CD4-positive, alpha-beta T cell treated with Interleukin-6 for 4 hours (primary cell): ENCODE measurements at regions not wholly inside any gene's neighbourhood (a gene's known extent, or its start where the extent isn't known, plus 50 kb on each side); places are given as distances from the start of the nearest gene placed in this dataset.
"Not testable (repeated sequence)": the region's sequence is repeated elsewhere in the genome, so short reads cannot be mapped to it uniquely, and the experiment has no call there.

Experiments used
- DNase-seq: peaks from one replicate; pipeline ENCODE4 v3.0.0-alpha.2; 2020; ENCODE audit warnings: mixed read lengths

DNA sequence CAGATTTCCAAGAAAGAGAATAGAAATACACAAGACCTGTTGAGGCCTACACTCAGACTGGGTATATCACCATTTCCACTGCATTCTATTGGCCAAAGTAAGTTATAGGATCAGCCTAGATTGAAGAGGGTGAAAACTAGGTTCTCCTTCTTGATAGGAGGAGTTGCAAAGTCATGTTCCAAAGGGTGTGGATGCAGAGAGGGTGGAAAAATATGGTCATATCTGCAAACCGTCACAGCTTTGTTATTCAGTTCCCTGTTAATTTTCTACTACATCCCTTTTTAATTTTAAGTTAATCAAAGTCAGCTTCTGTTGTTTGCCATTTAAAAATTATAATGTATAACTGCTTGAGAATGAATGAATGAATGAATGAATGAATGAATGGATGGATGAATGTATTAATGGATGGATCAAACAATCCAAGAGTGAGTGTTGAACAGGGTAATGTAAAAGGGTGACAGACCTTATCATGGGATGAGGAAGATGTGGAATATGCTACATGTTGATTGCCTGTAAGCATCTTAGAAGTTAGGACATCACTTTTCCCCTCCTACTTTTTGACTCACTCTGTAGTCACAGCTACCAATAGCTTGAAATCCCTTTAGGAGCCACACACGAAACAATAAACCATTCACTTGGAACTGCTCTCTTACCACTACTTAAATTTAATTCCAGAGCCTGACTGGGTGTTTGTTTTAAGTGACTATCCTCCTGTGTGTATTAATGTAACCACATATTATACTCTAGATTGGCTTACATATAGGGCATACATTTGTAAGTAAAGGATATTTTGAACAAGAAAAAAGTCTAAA lies 121.5 kb downstream of the CCDC34 start:
- no peak for DNase-seq

DNA sequence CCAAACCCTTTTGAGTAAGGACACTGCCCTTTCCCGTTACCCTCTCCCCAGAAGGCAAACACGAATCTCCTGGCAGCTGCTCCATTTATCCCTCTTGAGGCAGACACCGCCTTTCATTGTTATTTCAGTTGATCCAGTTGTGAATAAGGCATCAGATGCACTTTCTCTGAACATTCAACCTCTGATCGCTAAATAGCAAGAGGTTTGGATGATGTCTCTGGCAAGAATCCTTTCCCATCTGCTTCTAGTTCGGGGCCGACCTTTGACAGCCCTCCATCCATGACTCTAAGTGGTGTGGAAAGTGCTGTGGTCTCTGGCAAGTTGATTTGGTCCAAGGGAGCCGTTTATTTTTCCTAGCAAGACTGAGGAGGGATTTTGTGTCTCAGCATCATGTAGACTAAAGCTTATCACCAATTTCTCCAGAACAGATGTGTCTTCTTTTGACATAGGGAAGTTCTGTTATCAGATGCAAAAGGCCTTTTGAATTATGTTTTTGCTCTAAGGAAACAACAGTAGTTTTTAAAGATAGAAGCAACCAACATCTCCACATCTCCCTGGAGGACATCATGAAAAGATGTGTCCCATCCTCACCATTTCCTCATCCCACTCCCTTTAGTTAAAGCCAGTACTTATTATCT lies 123.6 kb downstream of the CCDC34 start:
- no peak for DNase-seq

DNA sequence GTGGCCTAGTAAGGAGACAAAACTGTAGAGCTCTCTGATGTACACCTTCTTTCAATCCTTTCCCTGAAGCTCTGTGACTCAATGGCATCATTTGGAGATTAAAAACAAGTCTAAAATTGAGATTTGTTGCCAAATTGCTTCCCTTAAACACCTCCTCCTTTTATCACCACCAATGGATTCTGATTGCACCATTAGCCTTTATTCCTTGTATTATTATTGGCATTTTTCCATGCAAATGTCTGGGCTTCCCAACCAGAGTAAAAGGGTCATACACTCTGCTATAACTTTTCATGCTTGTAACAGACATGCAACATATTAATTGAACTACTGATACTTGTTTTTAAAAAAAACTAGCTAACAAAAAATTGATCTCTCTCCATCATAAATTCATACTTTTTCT lies 124.2 kb downstream of the CCDC34 start:
- no peak for DNase-seq

DNA sequence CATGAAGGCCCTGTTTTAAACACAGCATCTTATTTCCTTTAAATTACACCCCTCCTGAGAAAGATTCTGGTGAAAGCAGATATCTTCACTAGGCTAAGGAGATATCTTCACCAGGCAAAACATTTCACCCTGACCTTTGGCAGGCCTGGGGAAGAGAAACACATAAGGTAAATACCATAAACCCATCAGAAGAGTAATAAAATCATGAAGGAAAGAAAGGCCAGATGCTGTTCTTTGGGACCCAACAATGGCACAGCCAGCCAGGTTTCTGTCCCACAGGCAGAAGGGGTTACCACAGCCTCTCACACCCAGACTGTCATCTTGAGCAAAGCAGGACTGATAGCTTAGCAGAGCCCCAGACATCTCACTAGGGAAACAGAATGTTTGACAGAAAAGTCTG lies 125.4 kb downstream of the CCDC34 start:
- no peak for DNase-seq

DNA sequence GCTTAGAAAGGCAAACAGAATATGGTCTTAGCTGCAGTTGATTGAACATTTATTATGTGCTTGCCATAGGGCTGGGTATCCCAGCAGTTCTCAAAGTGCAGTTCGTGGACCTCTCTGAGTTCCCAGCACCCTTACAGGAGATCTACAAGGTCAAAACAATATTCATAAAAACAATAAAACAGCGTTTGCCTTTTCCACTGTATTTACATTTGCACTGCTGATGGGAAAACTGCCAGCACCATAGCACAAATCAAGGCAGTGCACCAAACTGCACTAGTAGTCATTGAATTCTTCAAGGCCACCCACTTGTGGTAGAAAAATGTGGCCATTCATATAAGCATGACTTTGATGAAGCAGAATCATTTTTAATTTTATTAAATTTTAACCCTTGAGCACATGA lies 128.1 kb downstream of the CCDC34 start:
- no peak for DNase-seq

DNA sequence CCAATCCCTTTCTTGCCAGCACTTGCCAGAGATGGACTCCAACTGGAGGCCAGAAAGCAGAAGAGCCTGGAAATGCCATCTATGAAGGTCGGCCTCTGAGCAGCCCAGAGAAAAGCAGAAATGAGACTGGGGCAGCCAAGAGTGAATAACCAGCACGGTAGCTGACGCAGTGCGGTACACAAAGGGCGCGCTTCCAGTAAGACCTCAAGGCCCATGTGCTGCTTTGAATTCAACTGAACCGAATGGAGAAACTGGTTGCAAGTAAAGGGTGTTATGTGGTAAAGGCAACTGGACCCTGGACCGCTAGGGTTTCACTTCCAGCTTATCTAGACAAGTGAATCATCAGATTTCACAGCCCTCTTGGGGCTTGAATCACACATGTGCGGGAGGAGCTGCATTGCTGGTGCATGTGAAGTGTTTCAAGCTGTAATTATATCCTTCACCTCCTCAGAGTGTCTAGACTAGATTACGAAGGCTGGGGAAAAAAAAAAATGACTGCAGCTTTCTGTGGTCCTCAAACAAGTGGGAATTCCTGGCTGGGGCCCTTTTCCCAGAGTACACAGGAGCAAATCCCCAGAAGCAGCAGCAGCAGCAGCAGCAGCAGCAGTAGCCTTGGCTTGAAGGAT lies 128.9 kb downstream of the CCDC34 start:
- no peak for DNase-seq

DNA sequence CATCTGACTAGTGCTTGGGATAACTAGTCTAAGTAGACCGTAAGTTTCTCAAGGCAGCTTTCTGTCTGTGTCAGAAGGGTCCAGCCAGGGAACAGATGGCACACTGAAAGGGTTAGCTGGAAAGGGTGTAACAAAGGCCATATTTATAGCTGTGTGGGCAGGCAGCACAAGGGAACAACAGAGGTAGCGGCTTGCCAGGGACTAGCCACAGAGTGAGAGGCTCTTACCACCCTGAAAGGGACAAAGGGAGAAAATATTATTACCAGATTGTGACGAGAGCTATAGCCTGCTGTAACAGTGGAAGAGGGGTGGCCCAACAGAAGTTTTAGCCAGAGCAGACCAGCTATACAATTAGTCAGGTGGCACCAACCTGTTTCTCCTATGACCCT lies 129.4 kb downstream of the CCDC34 start:
- DNase-seq: no peak

DNA sequence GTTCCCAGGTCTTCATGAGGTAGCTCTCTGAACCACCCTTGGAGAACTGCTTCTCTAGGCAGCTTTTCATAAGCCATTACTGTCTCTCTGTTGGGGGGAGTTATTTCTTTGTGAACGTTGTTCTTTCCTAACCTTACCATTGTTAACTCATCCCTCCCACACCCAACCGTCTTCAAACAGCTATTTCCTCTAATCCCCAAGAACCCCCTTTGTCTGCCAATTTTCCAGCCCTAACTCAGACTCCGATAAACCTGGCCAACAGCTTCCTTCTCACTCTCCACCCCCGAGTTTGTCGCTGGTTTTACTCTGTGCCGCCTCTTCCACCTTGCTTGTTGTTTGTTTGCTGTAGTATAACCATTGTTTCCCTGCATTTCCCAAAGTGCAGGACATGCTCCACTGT lies 131.5 kb downstream of the CCDC34 start:
- no peak for DNase-seq

DNA sequence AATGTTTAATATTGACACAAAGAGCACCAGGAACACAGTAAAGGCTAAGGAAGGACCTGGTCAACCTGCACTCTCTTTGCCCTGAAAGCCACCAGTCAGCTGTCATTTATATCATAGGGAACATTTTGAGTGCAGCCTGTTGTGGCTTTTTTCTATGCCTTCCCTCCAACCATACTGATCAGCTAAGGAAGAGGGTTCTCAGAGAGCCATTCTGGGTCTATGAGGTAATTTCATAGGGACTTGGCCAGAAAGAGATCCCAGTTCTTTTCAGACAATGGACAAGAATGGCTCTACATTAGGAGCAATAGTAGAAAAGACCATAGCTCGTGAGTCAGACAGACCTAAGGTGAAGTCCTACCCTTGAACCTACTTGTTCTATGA lies 132.8 kb downstream of the CCDC34 start:
- DNase-seq: no peak

DNA sequence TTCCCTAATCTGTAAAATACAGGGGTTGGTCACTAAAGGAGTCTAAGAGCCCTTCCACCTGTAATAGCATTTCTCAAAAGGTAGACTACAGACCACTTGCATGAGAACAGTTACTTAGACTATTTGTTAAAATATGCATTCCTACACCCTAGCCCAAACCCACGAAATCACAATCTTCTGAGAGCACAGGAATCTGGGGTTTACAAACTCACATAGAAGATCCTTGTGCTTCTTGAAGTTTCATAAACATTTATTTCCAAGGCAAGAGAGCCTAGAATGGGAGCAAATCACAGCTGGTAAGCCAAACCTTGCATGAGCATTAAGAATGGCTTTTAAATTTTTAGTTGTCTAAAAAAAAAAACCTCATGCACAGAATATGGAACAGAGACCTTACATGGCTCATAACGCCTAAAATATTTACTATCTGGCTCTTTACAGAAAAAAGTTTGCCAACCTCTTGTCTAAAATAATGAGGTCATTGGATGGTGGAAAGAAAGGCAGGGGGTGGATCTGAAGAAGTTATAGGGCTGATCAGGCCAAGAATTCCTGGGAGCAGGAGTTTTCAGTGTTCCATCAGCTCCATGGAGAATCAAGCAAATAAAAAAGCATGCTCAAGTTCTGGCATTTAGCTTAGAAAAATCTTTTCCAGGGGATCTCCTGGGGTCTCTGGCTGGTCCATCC lies 133.4 kb downstream of the CCDC34 start:
- DNase-seq: no peak

DNA sequence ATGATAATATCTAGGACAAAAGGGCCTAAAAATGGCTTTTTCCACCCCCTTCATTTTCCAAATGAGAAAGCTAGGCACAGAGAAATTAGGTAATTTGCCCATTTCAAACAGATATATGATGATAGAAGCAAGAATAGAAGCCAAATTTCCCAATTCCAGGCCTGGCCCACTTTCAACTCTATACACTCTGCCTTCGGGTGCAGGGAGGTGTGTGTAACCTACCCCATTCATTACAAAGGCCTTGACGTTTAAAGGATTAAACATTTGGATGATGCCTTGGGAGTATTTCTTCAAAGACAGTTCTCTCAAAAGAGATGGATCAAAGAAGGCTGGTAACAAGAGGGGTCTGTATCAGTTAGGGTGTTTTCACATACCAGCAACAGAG lies 134.1 kb downstream of the CCDC34 start:
- DNase-seq: no peak

DNA sequence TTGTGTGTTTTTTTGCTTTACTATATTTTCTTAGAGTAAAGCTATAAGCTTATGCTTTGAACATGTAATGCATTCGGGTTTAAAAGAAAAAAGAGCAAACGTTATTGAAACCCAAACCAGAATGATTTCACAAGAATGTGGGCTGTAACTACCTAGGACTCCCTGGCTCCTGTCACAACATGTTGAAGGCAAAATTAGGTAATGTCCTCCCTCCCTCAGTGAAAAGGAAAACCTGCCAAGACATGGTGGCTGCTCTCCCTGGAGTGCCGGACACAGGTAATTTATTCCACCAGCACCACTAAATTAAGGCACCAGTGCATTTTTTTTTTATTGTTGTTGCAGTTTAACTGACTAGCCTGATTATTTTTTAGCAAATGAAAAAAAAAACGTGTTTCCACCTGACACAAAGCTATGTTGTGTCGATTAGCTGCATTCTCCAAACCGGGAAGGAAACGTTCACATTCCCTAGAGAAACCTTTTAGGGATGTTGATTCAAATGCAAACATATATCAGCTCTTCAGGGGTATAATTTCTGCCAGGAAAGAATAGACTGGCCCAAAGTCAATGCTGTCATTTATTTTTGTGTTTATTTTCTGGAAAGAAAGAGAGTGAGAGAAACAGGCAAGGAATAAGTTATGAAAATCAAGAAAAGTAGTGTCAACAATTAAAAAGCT lies 134.6 kb downstream of the CCDC34 start:
- no peak for DNase-seq

DNA sequence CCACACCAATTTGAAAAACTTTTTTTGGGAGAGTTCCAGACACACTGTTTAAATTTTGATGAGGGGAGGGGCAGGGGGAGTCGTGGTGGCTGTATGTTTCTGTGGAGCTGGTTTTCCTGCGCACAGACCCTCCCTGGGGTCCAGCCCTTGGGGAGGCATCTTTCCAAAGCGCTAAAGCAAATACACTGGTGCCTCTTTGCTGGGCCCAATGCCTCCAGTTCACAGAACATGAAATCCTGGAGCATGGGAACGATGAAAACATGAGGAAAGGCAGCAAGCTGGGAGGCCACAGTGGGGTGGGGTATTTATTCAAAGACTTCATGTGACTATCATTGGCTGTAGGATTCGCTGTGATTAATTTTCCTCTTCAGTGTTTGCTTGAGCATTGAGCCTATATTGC lies 135.3 kb downstream of the CCDC34 start:
- DNase-seq: no peak

DNA sequence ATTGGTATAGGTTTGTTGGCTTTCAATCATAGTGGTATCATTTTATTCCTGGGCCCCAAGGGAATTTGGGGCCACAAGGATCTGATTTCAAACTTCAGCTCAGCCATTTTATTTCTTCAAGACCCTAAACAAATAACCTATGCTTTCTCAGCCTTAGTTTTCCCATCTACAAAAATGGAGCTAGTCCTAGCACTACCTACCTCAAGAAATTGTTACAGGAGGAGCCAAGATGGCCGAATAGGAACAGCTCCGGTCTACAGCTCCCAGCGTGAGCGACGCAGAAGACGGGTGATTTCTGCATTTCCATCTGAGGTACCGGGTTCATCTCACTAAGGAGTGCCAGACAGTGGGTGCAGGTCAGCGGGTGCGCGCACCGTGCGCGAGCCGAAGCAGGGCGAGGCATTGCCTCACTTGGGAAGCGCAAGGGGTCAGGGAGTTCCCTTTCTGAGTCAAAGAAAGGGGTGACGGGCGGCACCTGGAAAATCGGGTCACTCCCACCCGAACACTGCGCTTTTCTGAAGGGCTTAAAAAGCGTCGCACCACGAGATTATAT lies 143.5 kb downstream of the CCDC34 start:
- DNase-seq: not testable (repeated sequence)

DNA sequence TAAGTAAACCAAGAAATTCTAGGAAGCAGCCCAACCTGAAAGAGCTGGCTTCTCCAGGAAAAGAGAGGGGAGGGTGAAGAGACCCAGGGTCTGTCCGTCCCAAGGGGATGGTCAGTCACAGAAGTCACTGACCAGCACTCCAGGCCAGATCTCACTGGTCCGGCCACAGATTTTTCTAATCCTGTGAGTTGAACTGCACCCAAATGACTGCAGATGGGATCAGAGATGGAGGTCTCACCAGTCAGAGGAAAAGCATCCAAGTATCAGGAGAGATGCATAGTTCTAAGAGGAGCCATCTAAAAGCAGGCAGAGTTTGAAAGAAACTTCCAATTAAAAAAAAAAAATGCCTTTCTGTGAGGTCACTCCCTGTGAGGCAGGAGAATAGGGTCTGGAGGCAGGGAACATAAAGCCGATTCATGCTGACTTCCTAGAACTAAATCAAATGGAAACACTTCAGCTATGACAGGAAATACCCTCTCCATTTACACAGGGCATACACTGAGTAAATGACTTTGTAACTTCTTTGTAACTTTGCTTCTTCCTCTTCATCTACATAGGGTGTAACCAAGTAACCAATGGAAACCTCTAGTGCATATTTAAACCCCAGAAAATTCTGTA lies 144.5 kb downstream of the CCDC34 start:
- no peak for DNase-seq

DNA sequence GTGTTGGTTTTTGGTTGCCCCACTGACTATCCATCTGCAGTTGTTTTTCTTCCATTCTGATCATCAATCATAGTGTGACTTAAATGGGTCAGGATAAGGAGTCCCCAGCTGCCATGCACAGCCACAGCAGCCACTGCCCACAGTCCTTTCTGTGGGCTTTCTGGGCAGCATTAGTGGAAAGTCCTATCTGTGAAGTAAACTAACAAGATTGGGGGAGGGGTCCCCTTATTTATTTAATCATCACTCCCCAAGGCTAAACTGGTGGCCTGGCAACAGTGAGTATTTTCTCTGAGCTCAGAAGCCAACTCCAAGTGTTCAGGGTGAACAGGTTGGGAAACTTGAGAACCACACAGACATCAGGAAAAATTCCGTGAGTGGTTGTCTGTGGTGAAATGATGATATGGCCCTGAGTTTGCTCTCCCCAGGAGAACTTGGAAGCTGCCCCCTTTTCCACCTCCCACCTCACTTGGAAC lies 145.0 kb downstream of the CCDC34 start:
- no peak for DNase-seq

DNA sequence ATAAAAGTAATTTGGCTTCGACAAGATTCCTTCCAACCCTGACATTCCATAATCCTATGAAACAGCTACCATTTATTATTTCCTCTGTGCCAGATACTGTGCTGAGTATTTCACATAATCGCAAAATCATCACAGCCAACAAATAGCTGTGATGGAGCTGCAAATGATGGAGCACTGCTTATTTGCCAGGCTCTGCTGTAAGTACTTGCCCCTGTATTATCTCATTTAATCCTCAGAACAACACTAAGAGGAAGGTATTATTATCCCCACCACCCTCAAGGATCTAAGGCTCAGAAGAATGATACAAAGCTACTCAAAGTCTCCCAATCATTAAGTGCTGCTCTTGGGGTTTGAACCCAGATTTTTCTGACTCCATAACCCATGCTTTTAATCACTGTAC lies 145.5 kb downstream of the CCDC34 start:
- DNase-seq: no peak

DNA sequence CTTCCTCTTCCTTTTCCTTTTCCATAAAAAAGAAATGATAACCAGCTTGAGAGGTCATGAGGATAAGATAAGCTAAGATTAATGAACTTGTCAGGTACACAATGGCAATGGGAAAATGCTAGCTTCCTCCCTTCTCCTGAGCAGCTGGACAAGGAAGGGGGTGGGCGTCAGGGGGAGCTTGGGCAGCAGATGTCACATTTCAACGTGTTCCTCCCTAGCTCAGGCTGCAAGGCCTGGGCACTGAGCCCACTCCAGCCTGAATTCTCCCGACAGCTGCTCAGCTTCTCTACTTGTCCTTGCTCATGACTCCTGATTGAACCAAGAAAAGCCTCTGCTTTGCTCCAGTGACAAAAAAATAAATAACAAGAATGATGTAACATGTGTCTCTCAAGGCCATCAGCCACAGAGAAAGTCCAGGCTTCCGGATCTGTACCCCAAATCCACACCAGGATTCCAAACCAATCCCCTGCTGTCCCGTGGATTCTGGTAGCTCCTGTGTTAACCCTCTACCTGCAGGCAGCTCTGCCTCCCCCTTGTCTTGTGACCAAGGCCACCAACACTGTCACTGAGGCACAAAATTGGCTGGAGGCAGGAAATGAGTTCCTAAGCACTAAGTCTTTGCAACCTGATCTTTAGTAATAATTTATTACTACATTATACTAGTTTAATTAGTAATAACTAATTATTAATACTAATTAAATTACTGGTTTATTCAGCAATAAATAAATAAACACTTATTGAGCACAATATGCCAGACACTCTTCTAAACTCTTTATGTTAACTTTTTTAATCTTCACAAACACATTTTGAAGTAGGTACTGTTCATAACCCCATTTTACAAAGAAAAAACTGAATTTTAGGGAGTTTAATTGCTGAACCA lies 146.5 kb downstream of the CCDC34 start:
- DNase-seq: no peak

DNA sequence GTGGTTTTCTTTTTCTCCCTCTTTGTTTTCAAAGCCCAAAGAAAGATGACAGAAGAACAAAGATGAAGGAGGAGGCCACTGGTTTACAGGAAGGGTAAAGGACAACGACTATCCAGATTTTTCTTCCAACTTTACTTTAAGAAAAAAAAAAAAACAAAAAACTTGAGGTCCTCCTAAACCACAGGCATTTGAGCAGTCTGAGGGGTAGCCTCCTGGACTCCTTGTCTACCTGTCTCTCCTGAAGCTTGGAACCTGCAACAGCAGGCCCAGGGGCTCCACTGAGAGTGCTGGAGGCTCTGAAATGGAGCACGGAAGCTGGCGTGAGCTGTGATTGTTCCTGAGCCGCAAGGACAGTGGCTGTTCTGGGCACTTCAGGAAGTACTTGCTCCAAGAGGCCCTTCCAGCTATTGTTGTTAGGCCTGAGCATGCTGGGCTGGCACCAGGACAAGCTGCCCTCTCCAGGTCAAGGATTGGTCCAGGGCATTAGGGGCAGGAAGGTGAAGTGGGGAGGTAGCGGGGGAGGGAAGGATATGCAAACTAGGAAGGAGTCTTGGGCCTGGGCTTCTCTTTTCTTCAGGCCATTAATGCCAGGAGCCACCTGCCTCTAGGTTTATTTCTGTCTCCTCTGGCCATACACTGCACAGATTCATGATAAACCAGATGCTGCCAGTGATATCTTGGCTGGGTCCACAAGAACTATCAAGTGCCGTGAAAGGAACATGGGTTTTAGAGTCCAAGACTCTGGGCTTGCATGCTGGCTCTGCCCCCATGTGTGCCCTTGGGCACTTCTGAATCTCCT lies 147.3 kb downstream of the CCDC34 start:
- no peak for DNase-seq

DNA sequence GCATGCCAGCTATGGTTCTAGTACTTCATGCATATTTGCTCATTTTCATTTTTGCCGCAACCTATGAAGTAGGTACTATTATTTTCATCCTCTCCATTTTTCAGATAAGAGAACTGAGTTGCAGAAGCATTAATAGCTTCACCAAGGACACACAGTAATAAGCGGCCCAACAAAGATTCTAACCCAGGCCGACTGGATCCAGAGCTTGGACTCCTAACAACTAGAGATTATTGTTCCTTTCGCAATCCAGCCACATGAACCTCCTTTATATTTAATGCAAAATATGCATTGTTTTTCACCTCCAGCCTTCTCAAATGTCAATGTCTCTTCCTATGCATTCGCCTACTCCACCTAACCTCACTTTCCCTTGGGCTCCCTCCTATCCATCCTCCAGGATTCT lies 148.3 kb downstream of the CCDC34 start:
- no peak for DNase-seq
